K562 (cell line): ENCODE measurements at regions not wholly inside any gene's neighbourhood (a gene's known extent, or its start where the extent isn't known, plus 50 kb on each side); places are given as distances from the start of the nearest gene placed in this dataset.

Experiments
- CTCF ChIP-seq, 3 experiments: IDR thresholded peaks in 2 of 3; conservative IDR thresholded peaks in 1 of 3; 2 replicates each; pipeline ENCODE4 v1.5.1; 2011 to 2012; ENCODE audit warnings: low read length in 3 of 3, mild to moderate bottlenecking in 3 of 3, control low read depth in 2 of 3, improper control_type of control experiment in 1 of 3, inconsistent platforms in 1 of 3, low read depth in 1 of 3, mixed read lengths in 1 of 3, moderate library complexity in 1 of 3; ENCODE audit not compliant: insufficient read depth in 2 of 3
- FOXA1 ChIP-seq: fragments of 450-650 bp; IDR thresholded peaks from 2 replicates; pipeline ENCODE4 v1.6.1; 2016; ENCODE audit warnings: mild to moderate bottlenecking, borderline replicate concordance
- TCF7 ChIP-seq: sonication (generic); IDR thresholded peaks from 2 replicates; pipeline ENCODE4 v1.6.1; 2016; ENCODE audit warnings: antibody characterized with exemption, borderline replicate concordance
- ZNF143 ChIP-seq: sonication (generic); formaldehyde crosslinking; IDR thresholded peaks from 2 replicates; pipeline ENCODE4 v1.9.0; 2022; ENCODE audit warnings: mild to moderate bottlenecking, missing genetic modification reagents
- ZNF431 ChIP-seq: sonication (generic); formaldehyde crosslinking; IDR thresholded peaks from 2 replicates; pipeline ENCODE4 v1.8.0; 2022; ENCODE audit warnings: mild to moderate bottlenecking, missing genetic modification reagents

- TF ChIP-seq CTCF (IDR thresholded peaks at IDR 0.05 in 2 of 3, conservative IDR thresholded peaks at IDR 0.05 in 1 of 3; ENCODE audit: insufficient read depth in 2 of 3, low read depth in 1 of 3, low read length in 3 of 3) (no peak), TCF7 (no peak), ZNF143 (CRISPR knock-in tag) (no peak), FOXA1 (no peak), ZNF431 (no peak)
These were observed 80.5 kb downstream of the NREP start for GRCh38 chr5:111676466-111676865.
